HepG2 (cell line): ENCODE measurements at regions not wholly inside any gene's neighbourhood (a gene's known extent, or its start where the extent isn't known, plus 50 kb on each side); places are given as distances from the start of the nearest gene placed in this dataset.

ENCODE experiments used
- ATAC-seq: fragments of 200-7000 bp; cut with Tn5 transposase; 3 replicates; pipeline ENCODE4 v1.9.1; 2020; ENCODE audit warnings: mild to moderate bottlenecking, moderate library complexity
- BruUV-seq: library from RNA; stranded (reverse); fragments of 400-500 nt; replicated peaks from 2 replicates; lab custom pipeline; 2021; lab: Mats Ljungman, UMichigan
- CTCF ChIA-PET: fragments of 300-600 bp; formaldehyde crosslinking; extraction: SDS; loops from one replicate; lab custom pipeline; 2021; ENCODE audit warnings: low total read pairs, inconsistent platforms, low intra/inter-chr PET ratio; lab: Yijun Ruan, JAX
- POLR2A ChIA-PET: fragments of 350-600 bp; sonication (Branson Sonifier 250); formaldehyde crosslinking; loops from one replicate; lab custom pipeline; 2020; ENCODE audit warnings: antibody characterized with exemption, inconsistent platforms; lab: Yijun Ruan, JAX
- DNase-seq: peaks from one replicate; pipeline ENCODE4 v3.0.0-alpha.2; 2015; ENCODE audit warnings: low spot score
- FAIRE-seq: peaks from 3 replicates; lab custom pipeline; 2011; peaks lifted over from hg19 to GRCh38; lab: Jason Lieb, UNC
- H2AFZ ChIP-seq: one replicate; pipeline ENCODE4 v1.6.1; 2011; ENCODE audit warnings: low read length, inconsistent platforms
- H3K27ac ChIP-seq: fragments of 300-600 bp; 3 replicates; pipeline ENCODE4 v1.8.0; 2011; ENCODE audit warnings: mixed run types, mild to moderate bottlenecking, mixed read lengths, low read length, inconsistent platforms; ENCODE audit not compliant: insufficient read depth; ENCODE audit errors: extremely low read length
- H3K27me3 ChIP-seq, 2 experiments: fragments of 200-600 bp in 1 of 2; 2 replicates in 1 of 2; 3 replicates in 1 of 2; pipeline versions ENCODE4 v1.6.0 to v1.8.0; 2011; ENCODE audit warnings: low read length in 2 of 2, mild to moderate bottlenecking in 2 of 2, moderate library complexity in 2 of 2, inconsistent platforms in 1 of 2; ENCODE audit not compliant: insufficient read depth in 2 of 2, control insufficient read depth in 1 of 2
- H3K36me3 ChIP-seq, 2 experiments: fragments of 200-600 bp in 1 of 2; replicated peaks in 1 of 2; 2 replicates in 1 of 2; 3 replicates in 1 of 2; pipeline versions ENCODE4 v1.5.1 to v1.8.0; 2011; ENCODE audit warnings: low read length in 2 of 2, inconsistent platforms in 1 of 2; ENCODE audit not compliant: insufficient read depth in 2 of 2, control insufficient read depth in 1 of 2
- H3K4me1 ChIP-seq: 2 replicates; pipeline ENCODE4 v1.5.1; 2012; ENCODE audit warnings: low read length, inconsistent platforms; ENCODE audit not compliant: insufficient read depth
- H3K4me2 ChIP-seq: 2 replicates; pipeline ENCODE4 v1.6.0; 2011; ENCODE audit warnings: low read depth, low read length, inconsistent platforms
- H3K4me3 ChIP-seq, 3 experiments: fragments of 200-600 bp in 1 of 3; sonication (generic), shearing (Covaris generic) in 1 of 3; replicated peaks in 1 of 3; 2 replicates each; pipeline ENCODE4 v1.5.1; 2011 to 2016; ENCODE audit warnings: low read length in 3 of 3, inconsistent platforms in 2 of 3, low read depth in 2 of 3, mild to moderate bottlenecking in 2 of 3, control low read depth in 1 of 3, mixed read lengths in 1 of 3; ENCODE audit not compliant: insufficient read depth in 1 of 3
- H3K79me2 ChIP-seq: one replicate; pipeline ENCODE4 v1.6.1; 2011; ENCODE audit warnings: low read length, inconsistent platforms; ENCODE audit not compliant: insufficient read depth
- H3K9ac ChIP-seq: 2 replicates; pipeline ENCODE4 v1.6.0; 2011; ENCODE audit warnings: mild to moderate bottlenecking, low read depth, low read length, inconsistent platforms; ENCODE audit not compliant: insufficient read depth
- H3K9me3 ChIP-seq: 2 replicates; pipeline ENCODE4 v1.5.1; 2012; ENCODE audit warnings: mild to moderate bottlenecking, low read length
- H4K20me1 ChIP-seq: 2 replicates; pipeline ENCODE4 v1.6.0; 2011; ENCODE audit warnings: inconsistent platforms, mild to moderate bottlenecking, low read length, moderate library complexity; ENCODE audit not compliant: insufficient read depth
- DNMT1 ChIP-seq: sonication (generic); formaldehyde crosslinking; IDR thresholded peaks from 2 replicates; pipeline ENCODE4 v1.5.1; 2020; ENCODE audit warnings: mild to moderate bottlenecking, missing genetic modification reagents
- ELF4 ChIP-seq: sonication (generic); formaldehyde crosslinking; IDR thresholded peaks from 2 replicates; pipeline ENCODE4 v1.5.0; 2020; ENCODE audit warnings: missing genetic modification reagents, mild to moderate bottlenecking, moderate library complexity, borderline replicate concordance
- MATR3 ChIP-seq: sonication (generic); formaldehyde crosslinking; IDR thresholded peaks from 2 replicates; pipeline ENCODE4 v1.4.0; 2020; ENCODE audit warnings: missing genetic modification reagents
- NFIB ChIP-seq: sonication (generic); formaldehyde crosslinking; IDR thresholded peaks from 2 replicates; pipeline ENCODE4 v1.9.0; 2021; ENCODE audit warnings: missing genetic modification reagents, mild to moderate bottlenecking, borderline replicate concordance
- NR1H2 ChIP-seq: sonication (generic); formaldehyde crosslinking; IDR thresholded peaks from 2 replicates; pipeline ENCODE4 v1.8.1; 2022; ENCODE audit warnings: low read depth, missing genetic modification reagents, borderline replicate concordance
- PCBP2 ChIP-seq: fragments of 200-400 bp; formaldehyde crosslinking; optimal IDR thresholded peaks from 2 replicates; pipeline ENCODE3; 2018; ENCODE audit warnings: low read length, low read depth; ENCODE audit not compliant: poor library complexity, severe bottlenecking
- PHF20 ChIP-seq: sonication (generic); formaldehyde crosslinking; IDR thresholded peaks from 2 replicates; pipeline ENCODE4 v1.5.0; 2020; ENCODE audit warnings: mild to moderate bottlenecking, missing genetic modification reagents
- RBM22 ChIP-seq: fragments of 200-400 bp; formaldehyde crosslinking; optimal IDR thresholded peaks from 2 replicates; pipeline ENCODE3; 2017; ENCODE audit warnings: mild to moderate bottlenecking, low read length, moderate library complexity
- REL ChIP-seq: sonication (generic); formaldehyde crosslinking; conservative IDR thresholded peaks from 2 replicates; pipeline ENCODE4 v1.8.0; 2022; ENCODE audit warnings: mild to moderate bottlenecking, missing genetic modification reagents, moderate library complexity
- SNAPC2 ChIP-seq: sonication (generic); formaldehyde crosslinking; IDR thresholded peaks from 2 replicates; pipeline ENCODE4 v1.8.1; 2022; ENCODE audit warnings: mild to moderate bottlenecking, missing genetic modification reagents
- SRSF1 ChIP-seq: fragments of 200-400 bp; formaldehyde crosslinking; optimal IDR thresholded peaks from 2 replicates; pipeline ENCODE3; 2017; ENCODE audit warnings: mild to moderate bottlenecking, low read depth, low read length, moderate library complexity
- TBX3 ChIP-seq: fragments of 450-650 bp; IDR thresholded peaks from 2 replicates; pipeline ENCODE4 v1.6.1; 2017; ENCODE audit warnings: antibody characterized with exemption, mild to moderate bottlenecking, inconsistent platforms, borderline replicate concordance
- XRCC5 ChIP-seq: fragments of 200-400 bp; formaldehyde crosslinking; optimal IDR thresholded peaks from 2 replicates; pipeline ENCODE3; 2017; ENCODE audit warnings: mild to moderate bottlenecking, low read length
- ZBTB20 ChIP-seq: sonication (generic); formaldehyde crosslinking; IDR thresholded peaks from 2 replicates; pipeline ENCODE4 v1.8.1; 2023; ENCODE audit warnings: missing genetic modification reagents, low read depth, mild to moderate bottlenecking, borderline replicate concordance
- ZNF263 ChIP-seq: sonication (generic); formaldehyde crosslinking; IDR thresholded peaks from 2 replicates; pipeline ENCODE4 v1.4.0; 2020; ENCODE audit warnings: missing genetic modification reagents
- ZNF615 ChIP-seq: sonication (generic); formaldehyde crosslinking; IDR thresholded peaks from 2 replicates; pipeline ENCODE4 v1.5.0; 2020; ENCODE audit warnings: mild to moderate bottlenecking, missing genetic modification reagents, borderline replicate concordance
- ZNF660 ChIP-seq: sonication (generic); formaldehyde crosslinking; IDR thresholded peaks from 2 replicates; pipeline ENCODE4 v1.5.1; 2020; ENCODE audit warnings: mild to moderate bottlenecking, low read depth, missing genetic modification reagents, borderline replicate concordance
- ZSCAN29 ChIP-seq: sonication (generic); formaldehyde crosslinking; conservative IDR thresholded peaks from 2 replicates; pipeline ENCODE4 v1.4.0; 2020; ENCODE audit warnings: mild to moderate bottlenecking, missing genetic modification reagents
- WGBS: methylation state at CpG from one replicate; pipeline ENCODE4 v1.1.6; 2017; ENCODE audit warnings: low lambda C conversion rate; 5-methylcytosine and 5-hydroxymethylcytosine counted together
- in situ Hi-C: cut with HindIII; loops from 2 replicates; pipeline ENCODE4 v1.10.0; 2017; ENCODE audit warnings: low pct_unique_long_range_greater_than_20kb; ENCODE audit not compliant: extremely low pct_ligation_motif_present
- intact Hi-C: fragments of 100-400 bp; cut with micrococcal nuclease; formaldehyde crosslinking; loops from one replicate; pipeline ENCODE4 v1.10.0; 2022; ENCODE audit not compliant: unreplicated experiment
- TF ChIP-seq, protein P1 (sequence below): sonication (generic); formaldehyde crosslinking; conservative IDR thresholded peaks from 2 replicates; pipeline ENCODE4 v1.4.0; 2020; ENCODE audit warnings: missing genetic modification reagents

- H2AFZ ChIP-seq = no peak overlapping the region
- ChIA-PET CTCF (no interaction called here), POLR2A (no interaction called here)
- no peak for FAIRE-seq
- no peak overlapping the region for H3K27ac ChIP-seq
- TF ChIP-seq PCBP2 (no peak), ZNF263 (CRISPR knock-in tag) (no peak), PHF20 (no peak), SNAPC2 (CRISPR knock-in tag) (no peak)
- TF ChIP-seq, protein P1, sequence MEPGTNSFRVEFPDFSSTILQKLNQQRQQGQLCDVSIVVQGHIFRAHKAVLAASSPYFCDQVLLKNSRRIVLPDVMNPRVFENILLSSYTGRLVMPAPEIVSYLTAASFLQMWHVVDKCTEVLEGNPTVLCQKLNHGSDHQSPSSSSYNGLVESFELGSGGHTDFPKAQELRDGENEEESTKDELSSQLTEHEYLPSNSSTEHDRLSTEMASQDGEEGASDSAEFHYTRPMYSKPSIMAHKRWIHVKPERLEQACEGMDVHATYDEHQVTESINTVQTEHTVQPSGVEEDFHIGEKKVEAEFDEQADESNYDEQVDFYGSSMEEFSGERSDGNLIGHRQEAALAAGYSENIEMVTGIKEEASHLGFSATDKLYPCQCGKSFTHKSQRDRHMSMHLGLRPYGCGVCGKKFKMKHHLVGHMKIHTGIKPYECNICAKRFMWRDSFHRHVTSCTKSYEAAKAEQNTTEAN (CRISPR knock-in tag) = no peak
- TF ChIP-seq, all 625 proteins: peak for 0
- Histone ChIP-seq H3K27me3 (no peaks in the 10 kb centered on the region), H3K4me3 (no peak overlapping the region), H4K20me1 (no peaks in the 10 kb centered on the region), H3K9me3 (no peaks in the 10 kb centered on the region), H3K4me2 (no peak overlapping the region), H3K79me2 (no peaks in the 10 kb centered on the region), H3K4me1 (no peaks in the 10 kb centered on the region), H3K9ac (no peak overlapping the region), H3K36me3 (no peaks in the 10 kb centered on the region)
- DNase-seq (no peak), ATAC-seq (no peak)
- intact Hi-C loops = no loop called here
- in situ Hi-C loops = no loop called here
- no TSS peak for BruUV-seq
Measured at GRCh38 chr18:25599443-25599842, 247.5 kb upstream of the ZNF521 start.

DNA sequence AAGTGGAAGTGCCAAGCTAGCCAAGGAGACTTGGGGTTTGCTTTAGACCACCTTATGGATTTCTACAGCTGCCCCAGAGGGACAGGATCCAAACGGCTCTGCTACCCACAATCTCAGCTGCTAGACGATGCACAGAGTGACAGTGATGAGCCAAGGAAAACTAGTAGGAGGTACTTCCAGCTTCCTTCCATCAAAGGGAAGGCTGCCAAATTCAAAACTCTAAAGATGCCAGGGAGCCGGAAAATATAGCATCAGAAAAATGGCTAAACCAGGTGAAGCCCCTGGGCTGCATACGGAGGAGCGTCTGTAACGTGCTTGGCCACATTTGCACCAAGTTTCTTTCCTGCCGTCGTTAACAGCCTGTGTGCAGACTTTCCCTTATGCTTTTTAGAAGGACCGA, 245.5 kb upstream of the ZNF521 start:
- no peak overlapping the region for H3K27ac ChIP-seq
- no peaks in the 10 kb centered on the region for H3K36me3 ChIP-seq
- TF ChIP-seq TBX3 (no peak), ZBTB20 (CRISPR knock-in tag) (no peak), DNMT1 (no peak), REL (CRISPR knock-in tag) (no peak), XRCC5 (no peak), ZNF660 (no peak), NFIB (no peak), SRSF1 (no peak), NR1H2 (CRISPR knock-in tag) (no peak), ELF4 (CRISPR knock-in tag) (no peak), MATR3 (CRISPR knock-in tag) (no peak), ZSCAN29 (CRISPR knock-in tag) (no peak), RBM22 (no peak), ZNF615 (CRISPR knock-in tag) (no peak)
- no peaks in the 10 kb centered on the region for H3K9me3 ChIP-seq
- H3K9ac ChIP-seq = no peak overlapping the region
- in situ Hi-C loops (no loop called here), intact Hi-C loops (no loop called here)
- no peak for ATAC-seq
- no TSS peak for BruUV-seq
- H3K79me2 ChIP-seq = no peaks in the 10 kb centered on the region
- H4K20me1 ChIP-seq = no peaks in the 10 kb centered on the region
- no peaks in the 10 kb centered on the region for H3K4me1 ChIP-seq
- H3K4me3 ChIP-seq = no peak overlapping the region
- no peak for FAIRE-seq
- no peak overlapping the region for H2AFZ ChIP-seq
- CTCF ChIA-PET = no interaction called here
- no peak for DNase-seq
- H3K4me2 ChIP-seq = no peak overlapping the region
- WGBS = 36% methylated on average over 8 of the region's 9 CpGs
- POLR2A ChIA-PET = no interaction called here
- H3K27me3 ChIP-seq = no peaks in the 10 kb centered on the region
